ENCODE measurements at regions not wholly inside any gene's neighbourhood (a gene's known extent, or its start where the extent isn't known, plus 50 kb on each side); places are given as distances from the start of the nearest gene placed in this dataset.

GRCh38 chr1:221159608-221160007, 280.4 kb downstream of the HLX start:
- TF ChIP-seq CTCF (optimal IDR thresholded peaks at IDR 0.05 in 1 of 3, IDR thresholded peaks at IDR 0.05 in 1 of 3, conservative IDR thresholded peaks at IDR 0.05 in 1 of 3; ENCODE audit: extremely low read depth in 1 of 3, insufficient read depth in 2 of 3, low read length in 3 of 3) (no peak), EZH2 (IDR thresholded peaks at IDR 0.05; ENCODE audit: low read length) (no peak)
